NCI-H82 treated with DMSO at 0.1 percent for 48 hours (cell line): ENCODE measurements at regions not wholly inside any gene's neighbourhood (a gene's known extent, or its start where the extent isn't known, plus 50 kb on each side); places are given as distances from the start of the nearest gene placed in this dataset.

Experiments used
- DNase-seq: peaks from one replicate; lab custom pipeline; 2025; ENCODE audit not compliant: unreplicated experiment; lab: John Stamatoyannopoulos, UW

GRCh38 chr9:108656566-108656965 lies 199.2 kb downstream of the ACTL7B start:
- no peak for DNase-seq

GRCh38 chr9:108655818-108656217 lies 200.0 kb downstream of the ACTL7B start:
- no peak for DNase-seq

GRCh38 chr9:108654566-108654965 lies 201.2 kb downstream of the ACTL7B start:
- no peak for DNase-seq

GRCh38 chr9:108652851-108653250 lies 202.9 kb downstream of the ACTL7B start:
- no peak for DNase-seq

GRCh38 chr9:108650826-108651225 lies 205.0 kb downstream of the ACTL7B start:
- no peak for DNase-seq

- no peak for DNase-seq
Observed at GRCh38 chr9:108645520-108645919, 210.3 kb downstream of the ACTL7B start.

- DNase-seq, result no peak
Observed at GRCh38 chr9:108643731-108644510, 211.9 kb downstream of the ACTL7B start.

- no peak for DNase-seq
Observed at GRCh38 chr9:108642871-108643270, 212.9 kb downstream of the ACTL7B start.

GRCh38 chr9:108640230-108640629 lies 215.6 kb downstream of the ACTL7B start:
- DNase-seq, result no peak

- no peak for DNase-seq
Observed at GRCh38 chr9:108639696-108640095, 216.1 kb downstream of the ACTL7B start.

GRCh38 chr9:108639091-108639490 lies 216.7 kb downstream of the ACTL7B start:
- DNase-seq, result no peak

GRCh38 chr9:108637340-108637739 lies 218.4 kb downstream of the ACTL7B start:
- no peak for DNase-seq

- no peak for DNase-seq
Observed at GRCh38 chr9:108636013-108636412, 219.8 kb downstream of the ACTL7B start.

GRCh38 chr9:108634672-108635462 lies 220.9 kb downstream of the ACTL7B start:
- DNase-seq, result no peak

GRCh38 chr9:108634204-108634603 lies 221.6 kb downstream of the ACTL7B start:
- DNase-seq, result peak; percentile 89

- DNase-seq, result no peak
Observed at GRCh38 chr9:108631496-108632285, 224.1 kb downstream of the ACTL7B start.

GRCh38 chr9:108628316-108628715 lies 227.5 kb downstream of the ACTL7B start:
- DNase-seq, result no peak

GRCh38 chr9:108626743-108627142 lies 229.0 kb downstream of the ACTL7B start:
- no peak for DNase-seq

GRCh38 chr9:108621991-108622855 lies 233.6 kb downstream of the ACTL7B start:
- DNase-seq, result no peak

GRCh38 chr9:108620767-108621166 lies 235.0 kb downstream of the ACTL7B start:
- DNase-seq, result no peak
